ENCODE measurements at regions not wholly inside any gene's neighbourhood (a gene's known extent, or its start where the extent isn't known, plus 50 kb on each side); places are given as distances from the start of the nearest gene placed in this dataset.
"Not testable (repeated sequence)": the region's sequence is repeated elsewhere in the genome, so short reads cannot be mapped to it uniquely, and the experiment has no call there.

DNA sequence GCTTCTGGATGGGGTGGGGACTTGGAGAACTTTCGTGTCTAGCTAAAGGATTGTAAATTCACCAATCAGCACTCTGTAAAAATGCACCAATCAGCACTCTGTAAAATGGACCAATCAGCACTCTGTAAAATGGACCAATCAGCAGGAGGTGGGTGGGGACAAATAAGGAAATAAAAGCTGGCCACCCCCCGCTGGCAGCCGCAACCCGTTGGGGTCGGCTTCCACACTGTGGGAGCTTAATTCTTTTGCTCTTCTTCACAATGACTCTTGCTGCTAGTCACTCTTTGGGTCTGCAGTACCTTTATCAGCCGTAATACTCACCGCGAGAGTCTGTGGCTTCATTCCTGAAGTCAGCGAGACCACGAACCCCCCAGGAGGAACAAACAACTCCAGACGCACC, 623.1 kb downstream of the DSC3 start:
- DNase-seq = not testable (repeated sequence)

DNA sequence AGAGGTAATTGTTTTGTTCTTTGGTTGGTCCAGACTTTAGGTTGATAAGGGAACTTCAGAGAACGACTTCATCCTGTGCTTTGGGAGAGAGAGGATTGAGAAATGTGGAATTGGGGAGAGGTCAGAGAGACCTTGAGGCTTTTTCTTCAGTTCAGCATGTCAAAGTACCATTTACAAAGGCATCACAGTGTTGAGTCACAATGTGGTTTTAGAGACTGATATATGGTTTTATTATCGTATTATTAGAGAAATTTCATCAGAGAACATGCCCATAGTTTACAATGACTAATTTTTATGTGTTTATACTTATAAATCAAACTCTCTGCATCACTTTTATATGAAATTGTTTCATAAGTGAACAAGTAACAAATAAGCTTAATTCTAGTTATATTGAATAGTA, 626.6 kb downstream of the DSC3 start:
- no peak for DNase-seq

DNA sequence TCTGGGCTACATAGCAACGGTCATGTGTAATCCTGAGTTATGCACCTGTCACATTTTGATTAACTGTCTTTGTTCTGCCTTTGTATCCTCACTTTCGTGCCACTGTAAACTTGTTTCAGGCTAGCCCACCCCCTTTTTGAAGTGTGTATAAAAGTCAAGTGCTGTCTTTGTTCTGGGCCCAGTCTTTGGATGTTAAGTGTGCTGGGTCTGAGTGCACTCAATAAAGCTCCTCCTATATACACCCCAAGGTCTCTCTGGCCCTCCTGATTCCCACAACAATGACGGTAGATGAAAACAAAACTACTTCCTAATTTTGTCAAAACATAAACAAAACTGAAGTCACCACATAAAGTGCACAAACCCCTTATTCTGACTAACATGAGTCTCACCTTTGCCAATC, 633.4 kb downstream of the DSC3 start:
- no peak for DNase-seq

DNA sequence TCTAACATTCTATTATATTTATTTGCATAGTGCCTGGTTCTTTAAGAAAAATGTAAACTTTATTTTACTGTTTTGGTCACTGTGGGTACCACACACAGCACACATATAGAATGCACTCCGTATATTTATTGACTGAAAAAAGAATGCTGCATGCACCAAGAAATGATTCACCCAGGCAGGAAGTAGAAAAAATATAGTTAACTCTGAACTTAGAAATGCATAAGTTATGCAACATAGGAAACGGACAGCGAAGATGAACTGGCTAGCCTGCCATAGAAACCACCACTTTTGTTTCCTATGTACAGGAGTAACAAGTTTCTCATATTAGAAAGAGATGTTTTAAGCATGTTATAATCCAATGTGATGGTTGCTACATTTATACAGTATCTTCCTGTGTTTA, 635.8 kb downstream of the DSC3 start:
- no peak for DNase-seq

DNA sequence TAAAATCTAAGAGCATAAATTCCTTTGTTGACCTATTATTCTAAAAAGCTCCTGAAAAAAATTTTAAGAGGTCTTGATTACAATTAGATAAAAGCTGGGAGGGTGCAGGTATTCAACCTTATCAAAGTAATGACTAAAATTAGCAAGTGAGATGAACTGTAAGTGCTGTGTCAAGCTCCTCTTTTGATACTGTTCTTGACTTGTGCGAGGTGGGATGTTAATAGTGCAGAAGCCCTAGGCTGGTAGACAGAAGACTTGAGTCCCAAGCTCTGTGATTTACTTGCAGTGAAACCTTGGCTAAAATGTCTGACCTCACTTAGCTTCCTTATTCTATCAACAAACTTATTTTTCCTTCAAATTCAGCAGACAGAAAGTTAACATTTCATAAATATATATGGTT, 637.5 kb downstream of the DSC3 start:
- DNase-seq = no peak

DNA sequence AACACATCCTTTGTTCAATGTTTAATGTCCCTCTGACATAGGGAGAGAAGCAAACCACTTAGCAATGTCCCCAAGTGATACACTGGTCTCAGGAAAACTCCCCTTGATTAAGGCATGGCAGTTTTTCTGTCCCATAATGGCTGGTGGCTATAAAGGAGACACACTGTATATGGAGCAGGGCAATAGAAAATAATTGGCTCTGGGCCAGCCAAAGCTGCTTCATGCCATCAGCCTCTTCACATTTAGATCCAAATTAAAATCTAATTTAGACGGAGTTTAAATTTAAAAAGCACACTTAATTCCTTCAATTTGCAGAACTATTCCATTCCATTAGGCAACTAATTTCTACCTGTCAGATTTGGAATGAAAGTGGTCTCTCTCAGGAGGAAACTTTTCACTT, 638.1 kb downstream of the DSC3 start:
- no peak for DNase-seq

DNA sequence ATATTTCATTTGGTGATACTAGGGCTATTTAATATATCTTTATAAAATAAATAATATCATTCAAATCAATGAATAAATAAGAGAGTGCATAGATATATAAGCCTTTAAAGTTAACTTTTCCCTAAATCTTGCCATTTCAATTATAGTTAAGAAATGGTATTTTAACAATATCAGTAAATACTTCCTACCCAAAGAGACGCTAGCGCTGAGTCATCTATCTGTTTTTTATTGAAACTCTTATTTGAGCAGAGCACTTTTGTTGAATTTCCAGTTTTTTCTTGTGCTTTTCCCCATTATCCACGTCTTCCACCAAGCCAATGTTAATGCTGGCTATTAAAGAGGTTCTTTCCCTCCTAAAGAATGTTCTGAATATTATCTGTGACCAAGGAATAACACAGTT, 639.3 kb downstream of the DSC3 start:
- DNase-seq = no peak

DNA sequence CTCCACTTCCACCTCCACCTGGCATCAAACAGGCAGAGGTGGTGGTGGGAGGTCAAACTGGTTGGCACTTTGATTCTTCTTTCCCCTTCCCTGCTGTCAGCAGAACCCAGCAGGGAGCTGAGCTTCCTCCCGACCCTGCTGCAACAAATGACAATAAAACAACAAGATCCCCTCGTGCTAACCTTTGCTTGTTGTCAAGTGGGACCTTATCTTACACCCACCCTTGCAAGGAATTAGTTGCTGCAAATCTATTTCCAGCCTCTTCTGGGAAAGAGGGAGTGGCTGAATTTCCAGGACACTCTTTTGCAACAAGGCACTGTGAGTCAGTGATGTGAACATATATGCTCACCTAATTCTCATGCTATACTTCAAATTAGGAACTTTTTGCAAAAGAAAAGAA, 655.1 kb downstream of the DSC3 start:
- no peak for DNase-seq

DNA sequence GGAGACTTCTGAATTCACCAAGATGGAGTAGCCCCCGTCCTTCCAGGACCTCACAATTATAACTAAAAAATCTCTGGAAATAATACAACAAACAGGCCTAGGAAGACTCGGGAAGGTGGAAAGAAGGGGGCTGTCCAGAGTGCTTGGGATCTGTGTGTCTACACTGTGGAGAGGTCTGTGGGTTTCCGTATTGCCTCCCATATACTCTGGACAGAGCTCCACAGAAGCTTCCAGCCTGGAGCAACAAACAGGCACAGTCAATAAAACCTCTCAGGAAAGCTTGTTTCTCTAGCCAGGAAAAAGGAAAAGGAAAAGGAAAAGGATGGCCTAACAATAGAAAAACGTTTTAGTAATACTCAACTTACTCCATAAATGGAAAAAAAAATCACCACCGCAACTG, 655.9 kb downstream of the DSC3 start:
- no peak for DNase-seq

DNA sequence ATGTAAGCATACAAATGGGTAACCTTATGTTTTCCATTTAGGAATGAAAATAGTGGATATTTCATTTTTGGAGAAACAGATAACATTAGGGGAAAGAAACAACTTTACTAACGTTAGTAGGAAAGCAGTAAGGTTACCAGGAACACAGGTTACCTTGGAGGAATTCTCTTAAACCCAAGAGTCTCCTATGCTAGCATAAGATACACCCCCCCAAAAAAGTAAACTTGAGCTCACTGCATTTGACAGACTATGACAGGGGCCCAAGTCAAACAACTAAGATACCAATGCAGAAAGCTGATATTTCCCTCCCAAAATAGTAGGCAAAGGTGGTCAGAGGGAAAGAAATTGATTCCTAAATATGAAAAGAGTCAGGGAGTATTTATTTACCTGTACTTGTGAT, 656.9 kb downstream of the DSC3 start:
- no peak for DNase-seq

DNA sequence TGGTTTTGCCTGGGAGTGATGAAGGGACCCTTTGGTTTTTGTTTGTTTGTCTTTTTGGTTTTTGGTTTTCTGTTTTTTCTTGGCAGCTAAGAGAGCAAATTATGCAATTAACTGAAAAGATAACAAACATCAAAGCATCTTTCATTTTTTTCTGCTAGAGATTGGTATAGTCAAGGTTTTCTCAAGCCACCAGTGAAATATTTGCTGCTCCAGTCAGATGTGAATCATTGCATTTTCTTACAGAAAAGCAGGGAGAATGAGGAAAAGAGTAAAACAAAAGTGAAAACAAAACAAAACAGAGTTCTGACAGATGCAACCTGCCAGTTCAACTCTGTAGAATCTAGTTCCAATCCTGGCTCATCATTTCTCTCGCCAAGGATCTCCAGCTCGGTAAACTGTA, 660.7 kb downstream of the DSC3 start:
- DNase-seq = no peak

DNA sequence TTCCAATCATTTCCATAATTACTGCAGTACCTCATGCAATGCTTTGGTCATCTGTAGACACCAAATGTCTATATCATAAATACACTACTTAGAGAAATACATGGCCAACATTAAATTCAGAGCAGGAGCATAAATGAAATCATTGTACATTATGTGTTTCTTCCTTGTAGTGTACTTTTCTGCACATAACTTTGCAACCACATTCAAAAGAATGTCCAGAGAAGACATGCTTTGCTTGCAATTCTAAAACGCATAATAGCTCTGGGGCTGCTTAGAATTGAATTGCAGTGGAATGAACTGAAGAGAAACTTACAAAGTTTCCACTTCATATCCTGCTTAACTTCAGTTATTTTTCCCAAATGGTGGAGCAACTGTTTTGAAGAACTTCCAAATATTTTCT, 664.4 kb downstream of the DSC3 start:
- DNase-seq = no peak

DNA sequence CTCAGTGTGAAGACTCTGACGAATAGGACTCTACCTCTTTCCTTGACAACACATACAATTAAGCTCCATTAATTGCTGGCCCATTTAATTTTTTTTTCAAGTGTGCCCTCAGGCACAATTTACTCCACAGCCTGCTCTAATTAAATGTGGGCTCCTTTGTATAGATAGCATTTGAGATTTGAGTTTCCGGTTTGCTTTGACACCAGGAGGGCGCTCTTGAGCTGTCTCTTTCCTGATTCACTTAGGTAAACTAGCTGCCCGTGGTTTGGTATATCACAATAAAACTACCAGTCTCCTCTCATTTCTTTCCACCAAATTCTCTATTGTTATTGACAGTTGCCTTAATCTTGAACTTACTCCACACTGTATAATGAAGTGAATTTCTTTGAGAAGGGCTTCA, 666.0 kb downstream of the DSC3 start:
- no peak for DNase-seq

DNA sequence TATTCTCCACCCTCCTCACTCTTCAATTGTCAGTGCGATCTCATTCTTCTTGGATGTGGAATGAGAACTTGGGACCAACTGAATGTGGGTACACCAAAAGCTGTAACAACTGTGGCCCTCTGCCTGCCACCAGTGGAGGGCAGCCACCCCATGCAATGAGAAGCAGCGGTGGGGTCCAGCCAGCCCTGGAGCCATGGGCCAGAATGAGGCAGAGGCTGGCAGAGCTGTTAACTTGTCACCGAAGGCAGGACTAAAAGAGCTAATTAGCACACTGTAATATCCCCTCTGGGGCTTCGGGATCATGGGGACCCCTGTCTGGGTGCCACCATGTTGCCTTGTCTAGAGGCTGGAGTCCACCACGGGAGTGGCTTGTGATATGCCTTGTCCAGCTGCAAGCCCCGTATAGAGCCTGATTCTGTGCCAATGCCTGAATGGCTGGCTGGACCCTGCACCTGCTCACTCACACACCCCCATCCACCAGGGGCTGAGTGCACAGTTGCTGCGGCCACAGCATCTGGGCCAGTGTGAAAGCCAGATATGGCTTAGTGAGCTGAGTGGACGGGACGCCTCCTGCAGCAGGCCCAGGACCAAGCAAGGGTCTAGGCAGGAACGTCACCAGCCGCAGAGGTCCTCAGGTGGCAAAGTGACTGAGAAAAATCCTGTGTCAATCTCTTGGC, 680.5 kb downstream of the DSC3 start:
- no peak for DNase-seq

DNA sequence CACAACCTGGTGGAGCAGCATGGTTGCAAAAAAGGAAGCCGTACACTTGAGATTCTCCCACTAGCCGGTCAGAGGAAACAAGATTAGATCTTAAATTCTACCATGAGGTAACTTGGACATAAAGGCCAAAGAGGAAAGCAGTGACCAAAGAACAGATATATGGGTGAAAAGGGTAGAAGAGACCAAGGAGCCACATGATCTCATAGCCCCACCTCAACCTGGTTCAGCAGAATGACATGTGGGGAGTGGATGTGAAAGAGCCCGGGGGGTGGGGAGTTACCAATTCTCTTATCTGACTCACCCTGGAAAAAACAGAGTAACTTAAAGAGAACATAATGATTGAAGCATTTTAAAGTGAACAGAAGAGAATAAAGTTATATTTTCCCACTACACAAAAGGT, 683.0 kb downstream of the DSC3 start:
- no peak for DNase-seq

DNA sequence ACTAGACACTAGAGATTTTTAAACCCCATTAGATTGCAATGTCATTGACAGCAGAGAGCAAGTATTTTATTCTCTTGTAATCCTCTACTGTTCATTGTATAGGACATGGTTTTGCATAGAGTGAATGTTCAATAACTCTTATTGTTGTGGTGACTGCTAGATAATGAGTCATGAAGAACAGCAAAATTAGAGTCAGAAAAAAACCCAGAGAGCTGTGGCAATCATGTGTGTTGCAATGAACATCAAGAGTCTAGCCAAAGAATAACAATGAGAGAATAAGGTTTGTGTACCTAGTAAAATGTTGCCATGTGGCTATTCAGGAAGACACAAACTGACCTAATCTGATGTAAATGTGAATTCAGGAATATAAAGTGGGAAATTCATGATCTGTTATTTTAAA, 684.0 kb downstream of the DSC3 start:
- DNase-seq = no peak

DNA sequence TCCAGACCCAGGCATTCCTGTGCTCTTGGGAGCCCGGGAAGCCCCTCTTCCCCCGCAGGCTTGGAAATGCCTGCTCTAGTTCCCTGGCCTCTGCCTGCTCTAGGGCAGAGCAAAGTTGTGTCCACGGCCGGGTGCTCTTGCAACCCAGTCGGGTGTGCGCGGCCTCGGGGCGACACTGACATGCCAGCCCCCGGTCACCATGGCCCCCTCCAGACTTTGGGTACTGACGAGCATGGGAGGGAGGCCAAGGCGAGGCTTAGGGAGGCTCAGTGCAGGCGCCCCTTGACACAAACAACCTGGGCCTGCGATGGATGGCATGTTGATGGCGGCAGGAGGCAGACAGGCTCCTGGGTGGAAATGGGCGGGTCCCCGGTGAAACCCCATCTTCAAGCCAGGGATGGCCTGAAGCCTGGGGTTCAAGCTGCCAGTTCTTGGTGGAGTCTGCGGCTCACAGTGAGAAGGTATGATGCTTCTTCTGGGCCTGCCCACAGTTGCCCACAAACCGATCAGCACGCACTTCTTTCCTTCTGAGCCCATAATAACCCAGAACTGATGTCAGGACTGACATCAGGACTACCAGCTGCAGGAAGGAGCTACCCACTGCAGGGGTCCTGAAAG, 689.9 kb downstream of the DSC3 start:
- no peak for DNase-seq

DNA sequence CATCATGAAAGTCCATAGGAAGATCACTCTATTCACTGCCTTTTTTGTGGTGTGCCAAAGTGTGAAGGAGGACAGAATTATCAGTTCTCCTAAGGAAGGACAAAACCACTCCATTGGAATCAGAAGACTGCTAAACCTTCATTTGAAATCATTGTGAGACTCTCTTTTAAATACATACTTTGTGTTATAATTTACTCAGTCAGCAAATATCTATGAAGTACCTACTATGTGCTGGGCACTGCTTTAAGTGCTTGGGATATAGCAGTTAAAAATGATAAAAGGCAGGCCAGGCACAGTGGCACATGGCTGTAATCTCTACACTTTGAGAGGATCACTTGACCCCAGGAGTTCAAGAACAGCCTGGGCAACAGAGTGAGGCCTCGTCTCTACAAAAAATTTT, 692.3 kb downstream of the DSC3 start:
- DNase-seq = no peak

DNA sequence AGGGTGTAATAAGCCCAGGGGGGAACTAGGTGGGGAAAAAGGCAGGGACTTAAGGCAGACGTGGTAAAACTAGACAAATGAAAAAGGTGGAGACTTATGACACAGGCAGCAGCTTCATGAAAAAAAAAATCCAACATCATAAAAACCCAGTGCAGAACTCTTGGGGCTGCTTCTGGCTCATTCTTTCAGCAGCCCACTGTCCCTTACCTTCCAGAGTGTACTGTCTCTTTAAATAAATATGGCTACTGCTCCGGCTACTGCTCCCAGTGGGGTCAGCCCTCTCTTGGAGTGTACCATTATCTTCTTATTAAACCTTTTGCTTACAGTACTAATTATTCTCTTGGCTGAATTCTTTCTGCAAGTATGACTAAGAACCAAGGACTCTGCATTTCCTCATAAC, 699.5 kb downstream of the DSC3 start:
- no peak for DNase-seq

DNA sequence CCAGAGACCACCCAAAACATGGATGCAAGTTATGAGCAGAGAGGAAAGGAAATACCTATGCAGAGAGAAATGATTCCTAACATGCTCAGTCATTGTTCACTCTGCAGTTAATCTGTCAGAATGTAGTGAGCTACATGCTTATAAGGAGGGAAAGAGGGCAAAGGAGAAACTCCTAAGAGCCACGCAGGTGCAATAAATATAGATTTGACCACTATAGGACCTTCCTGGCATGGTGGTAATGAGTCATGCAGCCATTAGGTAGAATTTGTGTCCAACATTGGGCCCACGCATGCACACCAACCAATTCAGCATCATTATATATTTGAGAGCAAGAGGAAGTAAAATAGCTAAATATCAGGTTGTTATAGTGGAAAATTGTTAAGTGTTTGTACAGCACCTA, 699.9 kb downstream of the DSC3 start:
- DNase-seq = no peak

DNA sequence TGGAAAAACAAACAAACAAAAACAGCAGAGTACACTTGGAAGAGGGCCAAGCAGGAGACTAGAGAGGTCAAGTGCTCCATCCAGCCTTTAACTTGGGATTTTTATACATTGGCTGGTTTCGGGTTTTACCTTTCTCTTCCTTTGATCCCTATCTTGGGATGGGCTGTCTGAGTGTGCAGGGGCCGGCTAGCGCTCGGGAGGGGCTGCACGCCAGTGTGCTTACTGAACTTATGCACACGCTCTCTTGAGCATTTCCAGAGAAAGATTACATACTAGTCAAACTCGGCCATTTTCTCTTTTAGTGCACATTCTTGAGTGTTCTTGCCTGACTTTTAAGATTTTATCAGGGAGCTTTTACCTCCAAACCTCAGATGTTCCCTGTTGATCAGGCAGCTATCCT, 707.8 kb downstream of the DSC3 start:
- DNase-seq = no peak

DNA sequence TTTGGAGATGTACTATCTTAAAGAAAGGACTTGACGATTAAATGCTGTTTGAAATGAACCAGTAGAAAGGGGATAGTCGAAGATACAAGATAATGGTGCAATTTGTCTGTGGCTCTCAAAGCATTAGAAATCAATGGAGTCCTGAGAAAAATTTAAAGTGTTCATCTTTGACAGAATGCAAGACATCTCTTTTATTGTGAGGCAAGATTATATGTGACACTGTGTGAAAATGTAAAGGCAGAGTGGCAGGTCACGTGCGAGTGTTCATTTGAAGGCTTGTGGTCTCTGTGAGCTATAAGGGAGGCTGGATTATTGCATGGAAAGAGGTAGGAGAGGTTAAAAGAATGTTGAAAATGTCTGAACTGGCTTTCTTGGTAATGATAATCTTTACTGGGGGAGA, 709.2 kb downstream of the DSC3 start:
- no peak for DNase-seq

DNA sequence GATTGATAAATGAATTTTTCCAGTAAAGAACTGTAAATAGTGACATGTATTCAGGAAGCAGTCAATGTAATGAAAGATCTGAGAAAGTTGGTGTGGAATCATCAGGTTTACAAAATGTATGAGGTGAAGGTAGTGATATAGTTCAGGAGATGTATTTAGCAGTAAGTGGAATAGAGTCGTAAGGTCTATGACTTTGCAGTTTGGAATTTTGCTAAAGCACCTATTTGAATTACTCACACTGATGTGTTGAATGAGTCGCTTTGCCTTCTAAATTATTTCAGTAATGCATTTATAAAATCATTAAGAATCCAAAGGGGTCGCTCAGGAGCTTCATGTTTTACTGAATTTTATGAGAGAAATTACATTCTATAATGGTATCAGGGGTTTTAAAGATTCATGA, 713.7 kb downstream of the DSC3 start:
- no peak for DNase-seq

DNA sequence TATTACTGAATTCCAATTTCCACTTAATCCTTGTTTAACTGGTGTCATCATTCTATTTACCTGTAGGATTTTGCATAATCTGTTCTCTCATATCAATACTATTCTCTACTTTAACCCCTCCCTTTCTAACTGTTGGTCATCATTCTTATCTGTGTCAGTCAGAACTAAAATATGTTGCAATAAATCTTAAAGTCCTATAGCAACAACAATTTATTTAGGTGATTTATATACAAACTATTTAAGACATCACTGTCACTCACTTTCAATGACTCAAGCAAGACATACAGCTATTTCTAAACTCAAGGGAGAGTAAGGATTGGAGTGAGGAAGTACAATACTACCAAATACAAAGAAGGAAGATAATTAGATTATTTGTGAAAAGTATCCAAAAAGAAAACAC, 740.4 kb downstream of the DSC3 start:
- DNase-seq = no peak

DNA sequence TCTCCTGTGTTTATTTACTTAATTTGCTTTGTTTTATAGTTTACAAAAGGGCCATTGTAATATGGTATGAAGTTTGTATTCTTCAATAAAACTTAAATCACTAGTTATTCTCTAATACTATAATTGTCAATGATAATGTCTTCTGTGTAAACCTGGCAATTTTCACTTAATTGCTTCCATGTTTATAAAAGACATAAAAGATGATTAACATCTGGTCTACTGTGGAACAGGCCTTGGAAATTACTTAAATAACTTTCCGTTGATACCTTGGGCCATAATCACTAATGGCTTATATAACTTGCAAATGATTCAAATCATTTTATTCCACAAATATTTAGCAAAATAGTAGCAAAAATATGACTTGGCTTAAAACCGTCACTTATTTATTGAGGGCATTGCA, 743.8 kb downstream of the DSC3 start:
- DNase-seq = no peak

Measured in DMS79 treated with DMSO at 0.1 percent for 48 hours (cell line).